GM19455 (cell line): ENCODE measurements at regions not wholly inside any gene's neighbourhood (a gene's known extent, or its start where the extent isn't known, plus 50 kb on each side); places are given as distances from the start of the nearest gene placed in this dataset.

ENCODE experiments used
- ATAC-seq: cut with Tn5 transposase; IDR thresholded peaks from one replicate; pipeline ENCODE4 v1.9.1; 2021; ENCODE audit not compliant: unreplicated experiment

- no peak for ATAC-seq
These were observed 200.2 kb downstream of the RPLP1 start for GRCh38 chr15:69652751-69653305.

- no peak for ATAC-seq
These were observed 200.7 kb downstream of the RPLP1 start for GRCh38 chr15:69653306-69653705.

GRCh38 chr15:69653846-69654245 is 201.2 kb downstream of the RPLP1 start:
- no peak for ATAC-seq

- ATAC-seq = no peak
These were observed 203.8 kb downstream of the RPLP1 start for GRCh38 chr15:69656271-69657030.

- no peak for ATAC-seq
These were observed 205.0 kb downstream of the RPLP1 start for GRCh38 chr15:69657626-69658025.

GRCh38 chr15:69658411-69658945 is 205.9 kb downstream of the RPLP1 start:
- no peak for ATAC-seq

GRCh38 chr15:69659454-69660050 is 206.9 kb downstream of the RPLP1 start:
- ATAC-seq = no peak

GRCh38 chr15:69660114-69660513 is 207.5 kb downstream of the RPLP1 start:
- ATAC-seq = no peak

GRCh38 chr15:69660658-69661405 is 208.2 kb downstream of the RPLP1 start:
- no peak for ATAC-seq

GRCh38 chr15:69661446-69661845 is 208.8 kb downstream of the RPLP1 start:
- ATAC-seq = no peak

- ATAC-seq = no peak
These were observed 209.4 kb downstream of the RPLP1 start for GRCh38 chr15:69661871-69662644.

GRCh38 chr15:69662645-69663000 is 210.0 kb downstream of the RPLP1 start:
- no peak for ATAC-seq

- ATAC-seq = no peak
These were observed 210.8 kb downstream of the RPLP1 start for GRCh38 chr15:69663441-69663840.

- no peak for ATAC-seq
These were observed 211.4 kb downstream of the RPLP1 start for GRCh38 chr15:69663982-69664381.

- no peak for ATAC-seq
These were observed 212.3 kb downstream of the RPLP1 start for GRCh38 chr15:69664572-69665571.

- ATAC-seq = no peak
These were observed 213.1 kb downstream of the RPLP1 start for GRCh38 chr15:69665641-69666111.

GRCh38 chr15:69666441-69666882 is 213.8 kb downstream of the RPLP1 start:
- no peak for ATAC-seq

GRCh38 chr15:69666921-69667811 is 214.5 kb downstream of the RPLP1 start:
- ATAC-seq = no peak
